ENCODE measurements at regions not wholly inside any gene's neighbourhood (a gene's known extent, or its start where the extent isn't known, plus 50 kb on each side); places are given as distances from the start of the nearest gene placed in this dataset.

- no peak overlapping the region for H3K27ac Mint-ChIP-seq
- H3K4me1 Mint-ChIP-seq: peaks cover 44 to 59% of the 10 kb centered on the region in 2 experiments
- no peaks in the 10 kb centered on the region for H3K27me3 ChIP-seq (ENCODE audit: insufficient read depth, low read length)
- no peak overlapping the region for H2BK20ac ChIP-seq (ENCODE audit: low read depth, low read length, poor library complexity, severe bottlenecking)
- no peak overlapping the region for H2BK15ac ChIP-seq (ENCODE audit: low read depth, low read length)
- H3K27ac ChIP-seq (ENCODE audit: insufficient read length, low read depth, low read length): no peak overlapping the region
- H3K4ac ChIP-seq (ENCODE audit: low read depth, low read length): no peak overlapping the region
- H4K5ac ChIP-seq (ENCODE audit: insufficient read length, low read depth, low read length): no peak overlapping the region
- no peaks in the 10 kb centered on the region for H4K20me1 ChIP-seq (ENCODE audit: control insufficient read depth, insufficient read depth, insufficient read length)
- no peak overlapping the region for H2BK120ac ChIP-seq (ENCODE audit: low read depth, low read length, poor library complexity, severe bottlenecking)
- H3K14ac ChIP-seq (ENCODE audit: insufficient read depth, low read length): no peak overlapping the region
- H3K9ac ChIP-seq (ENCODE audit: extremely low read depth, insufficient read length, low read length): no peak overlapping the region
- H3K4me1 ChIP-seq (ENCODE audit: insufficient read depth, low read length): peaks cover 5% of the 10 kb centered on the region; the same call in 1 of the 2 replicates
- H3K23ac ChIP-seq (ENCODE audit: insufficient read length, low read depth, low read length): no peak overlapping the region
- no peak overlapping the region for H2BK5ac ChIP-seq (ENCODE audit: insufficient read length, low read length)
- peaks cover 6% of the 10 kb centered on the region for H3K27me3 Mint-ChIP-seq (ENCODE audit: low read depth)
- H3K9me3 ChIP-seq (ENCODE audit: control insufficient read depth, low read depth, low read length): no peaks in the 10 kb centered on the region
- H3K36me3 Mint-ChIP-seq (ENCODE audit: insufficient read depth in 1 of 3, low read depth in 3 of 3): no peaks in the 10 kb centered on the region
- H3K79me2 ChIP-seq (ENCODE audit: insufficient read depth, low read length): no peaks in the 10 kb centered on the region
- H2AK5ac ChIP-seq (ENCODE audit: insufficient read length, low read length): no peak overlapping the region
- H3K4me3 Mint-ChIP-seq: no peak overlapping the region
- no peaks in the 10 kb centered on the region for H3K79me1 ChIP-seq (ENCODE audit: insufficient read depth, low read depth, low read length, poor library complexity, severe bottlenecking)
- H3K56ac ChIP-seq (ENCODE audit: insufficient read length, low read depth, low read length): no peak overlapping the region
- TF ChIP-seq CTCF (conservative IDR thresholded peaks at IDR 0.05): no peak
- no peaks in the 10 kb centered on the region for H3K9me3 Mint-ChIP-seq
- H3K4me2 ChIP-seq (ENCODE audit: insufficient read depth, insufficient read length, low read length): no peak overlapping the region
- no peak overlapping the region for H4K91ac ChIP-seq (ENCODE audit: insufficient read length, low read depth, low read length)
- H4K8ac ChIP-seq (replicated peaks; ENCODE audit: insufficient read length, low read depth, low read length): no peak overlapping the region
- no peak overlapping the region for H2AFZ ChIP-seq (ENCODE audit: low read length)
- no peak overlapping the region for H3K18ac ChIP-seq (ENCODE audit: insufficient read length, low read depth, low read length)
- no peak for DNase-seq
- H2BK12ac ChIP-seq (ENCODE audit: insufficient read length, low read depth, low read length): no peak overlapping the region
- H3T11ph ChIP-seq (ENCODE audit: low read length): no peak overlapping the region
- WGBS (ENCODE audit: extremely low coverage, insufficient read length, low lambda C conversion rate): no CpG with 5 or more reads among the region's 7 CpGs
- no peaks in the 10 kb centered on the region for H3K23me2 ChIP-seq (ENCODE audit: insufficient read length, low read depth, low read length, poor library complexity, severe bottlenecking)
These were observed 88.8 kb upstream of the BARX2 start for GRCh38 chr11:129286813-129287212.

Data from H9 (cell line).